Brain microvascular endothelial cell (primary cell): ENCODE measurements at regions not wholly inside any gene's neighbourhood (a gene's known extent, or its start where the extent isn't known, plus 50 kb on each side); places are given as distances from the start of the nearest gene placed in this dataset.

Source experiments
- DNase-seq: peaks from one replicate; pipeline ENCODE4 v3.0.0-alpha.2; 2020
- H3K27ac ChIP-seq: fragments of 250-450 bp; sonication (Bioruptor Pico); 2 replicates; pipeline ENCODE4 v1.5.1; 2020; ENCODE audit warnings: mild to moderate bottlenecking, moderate library complexity
- H3K27me3 ChIP-seq: fragments of 250-450 bp; sonication (Bioruptor Pico); replicated peaks from 2 replicates; pipeline ENCODE4 v1.5.1; 2020; ENCODE audit warnings: mild to moderate bottlenecking
- H3K36me3 ChIP-seq: fragments of 250-450 bp; sonication (Bioruptor Pico); replicated peaks from 2 replicates; pipeline ENCODE4 v1.5.1; 2020; ENCODE audit warnings: mild to moderate bottlenecking
- H3K4me3 ChIP-seq: 2 replicates; pipeline ENCODE4 v1.5.1; 2011; ENCODE audit warnings: low read depth, mild to moderate bottlenecking, control low read depth, low read length, moderate library complexity
- in situ Hi-C: cut with HindIII; loops from 2 replicates; pipeline ENCODE4 v1.10.0; 2017; ENCODE audit warnings: low sequenced_read_pairs, low pct_ligation_motif_present
- TF ChIP-seq, protein P1 (sequence below): IDR thresholded peaks from 2 replicates; pipeline ENCODE4 v1.5.1; 2011; ENCODE audit warnings: low read depth, mild to moderate bottlenecking, moderate library complexity, low read length, control low read depth, inconsistent platforms; ENCODE audit errors: missing control alignments

DNA sequence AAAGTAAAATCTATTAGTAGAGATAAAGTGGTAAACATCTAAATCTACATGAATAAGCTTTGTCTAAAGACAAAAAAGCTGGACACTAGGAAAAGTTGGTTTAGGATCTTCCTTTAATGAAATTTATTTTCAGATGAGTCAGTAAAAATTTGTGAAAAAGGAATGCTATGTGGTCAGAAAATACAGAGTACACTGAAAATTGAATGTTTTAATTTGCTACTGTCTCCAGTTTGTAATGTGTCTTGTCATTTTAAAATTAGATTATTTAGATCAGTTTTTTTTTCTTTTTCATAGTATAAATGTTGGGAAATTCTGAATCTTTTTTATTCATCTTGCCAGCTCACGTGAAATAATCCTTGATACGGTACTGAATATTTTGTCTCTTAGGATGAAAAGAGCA lies 56.9 kb downstream of the SLITRK6 start:
- no peak for DNase-seq
- Histone ChIP-seq H3K4me3 (no peak overlapping the region), H3K36me3 (no peaks in the 10 kb centered on the region), H3K27me3 (no peaks in the 10 kb centered on the region), H3K27ac (no peak overlapping the region)
- in situ Hi-C loops: no loop called here
- TF ChIP-seq, protein P1, sequence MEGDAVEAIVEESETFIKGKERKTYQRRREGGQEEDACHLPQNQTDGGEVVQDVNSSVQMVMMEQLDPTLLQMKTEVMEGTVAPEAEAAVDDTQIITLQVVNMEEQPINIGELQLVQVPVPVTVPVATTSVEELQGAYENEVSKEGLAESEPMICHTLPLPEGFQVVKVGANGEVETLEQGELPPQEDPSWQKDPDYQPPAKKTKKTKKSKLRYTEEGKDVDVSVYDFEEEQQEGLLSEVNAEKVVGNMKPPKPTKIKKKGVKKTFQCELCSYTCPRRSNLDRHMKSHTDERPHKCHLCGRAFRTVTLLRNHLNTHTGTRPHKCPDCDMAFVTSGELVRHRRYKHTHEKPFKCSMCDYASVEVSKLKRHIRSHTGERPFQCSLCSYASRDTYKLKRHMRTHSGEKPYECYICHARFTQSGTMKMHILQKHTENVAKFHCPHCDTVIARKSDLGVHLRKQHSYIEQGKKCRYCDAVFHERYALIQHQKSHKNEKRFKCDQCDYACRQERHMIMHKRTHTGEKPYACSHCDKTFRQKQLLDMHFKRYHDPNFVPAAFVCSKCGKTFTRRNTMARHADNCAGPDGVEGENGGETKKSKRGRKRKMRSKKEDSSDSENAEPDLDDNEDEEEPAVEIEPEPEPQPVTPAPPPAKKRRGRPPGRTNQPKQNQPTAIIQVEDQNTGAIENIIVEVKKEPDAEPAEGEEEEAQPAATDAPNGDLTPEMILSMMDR: no peak

DNA sequence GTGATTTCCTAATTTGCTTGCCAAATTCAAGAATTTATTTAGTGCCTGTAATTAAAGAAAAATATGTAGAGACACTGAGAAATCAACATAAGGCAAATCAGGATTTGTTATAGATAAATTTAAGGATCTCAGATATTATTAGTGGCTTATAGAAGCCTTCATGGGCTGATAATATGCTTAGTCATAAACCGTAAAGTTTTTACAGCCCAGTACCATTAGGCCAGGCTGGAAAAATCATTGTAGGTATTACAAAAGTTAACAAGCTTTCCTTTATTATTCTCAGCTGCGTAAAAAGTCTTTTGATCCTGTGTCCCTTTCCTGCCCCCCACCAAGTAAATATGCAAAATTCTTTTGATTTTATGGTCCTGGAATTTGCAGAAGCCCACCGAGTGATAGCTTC lies 58.2 kb downstream of the SLITRK6 start:
- in situ Hi-C loops: no loop called here
- TF ChIP-seq, protein P1: no peak
- Histone ChIP-seq H3K27me3 (no peaks in the 10 kb centered on the region), H3K36me3 (no peaks in the 10 kb centered on the region), H3K4me3 (no peak overlapping the region), H3K27ac (no peak overlapping the region)
- DNase-seq: no peak

DNA sequence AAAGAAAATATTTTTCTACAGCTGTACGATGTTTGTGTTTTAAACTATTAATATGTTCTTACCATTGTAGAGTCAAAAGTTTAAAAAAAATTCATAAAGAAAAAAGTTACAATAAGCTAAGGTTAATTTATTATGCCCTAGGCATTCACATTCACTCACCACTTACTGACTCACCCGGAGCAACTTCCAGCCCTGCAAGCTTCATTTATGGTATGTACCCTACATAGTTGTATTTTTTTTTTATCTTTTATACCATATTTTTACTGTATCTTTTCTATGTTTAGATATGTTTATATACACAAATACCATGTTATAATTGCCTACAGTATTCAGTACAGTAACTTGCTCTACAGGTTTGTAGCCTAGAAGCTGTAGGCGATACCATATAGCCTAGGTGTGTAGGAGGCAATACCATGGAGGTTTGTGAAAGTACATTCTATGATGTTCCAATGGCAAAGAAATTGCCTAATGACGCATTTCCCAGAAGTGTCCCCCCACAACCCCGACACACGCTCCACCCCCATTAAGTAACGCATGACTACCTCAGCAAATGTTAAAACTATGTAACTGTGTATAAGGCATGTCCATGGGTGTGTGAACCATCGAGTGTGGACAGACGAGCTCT lies 60.4 kb downstream of the SLITRK6 start:
- Histone ChIP-seq H3K27ac (no peak overlapping the region), H3K27me3 (no peaks in the 10 kb centered on the region), H3K4me3 (no peak overlapping the region), H3K36me3 (no peaks in the 10 kb centered on the region)
- TF ChIP-seq, protein P1: no peak
- in situ Hi-C loops: no loop called here
- no peak for DNase-seq

DNA sequence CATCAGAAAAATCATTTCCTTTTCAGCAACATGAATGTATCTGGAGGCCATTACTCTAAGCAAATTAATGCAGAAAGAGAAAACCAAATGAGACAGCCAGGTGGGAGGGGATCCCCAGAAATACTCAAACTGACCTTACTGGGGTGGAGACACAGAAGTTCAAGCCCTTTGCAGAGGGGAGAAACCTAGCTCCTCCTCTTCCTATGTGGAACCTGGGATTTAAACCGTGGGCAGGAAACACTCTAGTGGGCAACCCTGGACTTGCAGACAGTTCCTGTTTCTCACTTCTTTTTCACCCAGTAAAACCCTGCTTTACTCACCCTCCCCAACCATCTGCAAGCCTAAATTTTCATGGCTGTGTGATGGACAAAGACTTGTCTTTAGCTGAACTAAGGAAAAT lies 61.3 kb downstream of the SLITRK6 start:
- Histone ChIP-seq H3K27me3 (no peaks in the 10 kb centered on the region), H3K27ac (no peak overlapping the region), H3K36me3 (no peaks in the 10 kb centered on the region), H3K4me3 (no peak overlapping the region)
- in situ Hi-C loops: no loop called here
- TF ChIP-seq, protein P1: no peak
- DNase-seq: no peak

DNA sequence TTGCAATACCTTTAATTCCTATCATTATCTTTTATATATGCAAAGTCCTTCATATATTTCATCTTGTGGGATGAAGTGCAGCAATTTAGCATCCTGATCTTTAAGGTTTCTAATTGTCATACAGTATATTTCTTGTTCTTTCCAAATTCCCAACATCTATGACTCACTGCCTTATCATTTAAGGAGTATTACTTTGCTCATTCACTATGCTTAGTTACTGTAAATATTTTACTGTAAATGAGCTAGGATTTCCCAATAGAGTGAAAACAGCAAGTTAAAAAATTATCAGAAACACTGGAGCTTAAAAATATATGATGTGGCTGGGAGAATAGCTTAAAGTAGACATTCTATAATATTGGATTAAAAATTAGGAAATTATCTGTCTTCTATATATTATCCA lies 69.9 kb downstream of the SLITRK6 start:
- TF ChIP-seq, protein P1: no peak
- Histone ChIP-seq H3K27ac (no peak overlapping the region), H3K4me3 (no peak overlapping the region), H3K36me3 (no peaks in the 10 kb centered on the region), H3K27me3 (no peaks in the 10 kb centered on the region)
- in situ Hi-C loops: no loop called here
- no peak for DNase-seq

DNA sequence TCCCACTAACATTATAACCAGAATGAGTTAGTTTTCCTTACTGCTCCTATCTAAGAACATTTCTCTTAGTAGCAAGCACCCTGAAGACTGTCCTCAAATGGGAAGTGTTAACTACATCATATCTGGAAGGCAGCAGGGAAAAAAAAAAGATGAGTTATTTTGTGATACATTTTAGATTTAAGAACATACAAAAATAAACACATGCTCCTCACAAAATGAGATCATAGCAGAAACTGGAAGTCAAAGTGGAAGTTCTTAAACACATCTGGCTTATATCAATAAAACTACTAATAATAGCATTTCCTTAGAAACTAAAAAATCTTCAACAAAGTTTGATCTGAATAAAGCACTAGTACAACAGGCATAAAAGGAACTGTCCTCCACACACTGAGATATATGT lies 70.4 kb downstream of the SLITRK6 start:
- H3K4me3 ChIP-seq: no peak overlapping the region
- TF ChIP-seq, protein P1: no peak
- H3K36me3 ChIP-seq: no peaks in the 10 kb centered on the region
- no peak for DNase-seq
- in situ Hi-C loops: no loop called here
- no peaks in the 10 kb centered on the region for H3K27me3 ChIP-seq
- no peak overlapping the region for H3K27ac ChIP-seq
